B cell (primary cell): ENCODE measurements at regions not wholly inside any gene's neighbourhood (a gene's known extent, or its start where the extent isn't known, plus 50 kb on each side); places are given as distances from the start of the nearest gene placed in this dataset.

ENCODE experiments used
- ATAC-seq: fragments of 200-7000 bp; cut with Tn5 transposase; one replicate; pipeline ENCODE4 v1.10.0; 2021; ENCODE audit warnings: low read depth, mild to moderate bottlenecking, moderate number of reproducible peaks, moderate library complexity
- CTCF ChIA-PET: fragments of 350-600 bp; sonication (Branson Sonifier 250); formaldehyde crosslinking; loops from one replicate; lab custom pipeline; 2021; ENCODE audit warnings: antibody characterized with exemption, inconsistent platforms; lab: Charles Lee
- POLR2A ChIA-PET: fragments of 350-600 bp; sonication (Branson Sonifier 250); formaldehyde crosslinking; loops from one replicate; lab custom pipeline; 2021; ENCODE audit warnings: antibody characterized with exemption; lab: Charles Lee
- DNase-seq: peaks from one replicate; pipeline ENCODE4 v3.0.0; 2013
- H2AFZ ChIP-seq: 2 replicates; pipeline ENCODE4 v1.6.1; 2012; ENCODE audit warnings: mild to moderate bottlenecking, low read depth, low read length; ENCODE audit not compliant: insufficient read depth, poor library complexity, severe bottlenecking
- H3K27ac ChIP-seq, 2 donors: 1 replicate in 1 of 2; 2 replicates in 1 of 2; pipeline ENCODE4 v1.5.1; 2012 to 2013; ENCODE audit warnings: low read length in 2 of 2, mild to moderate bottlenecking in 2 of 2, moderate library complexity in 1 of 2
- H3K27me3 ChIP-seq, 4 experiments: fragments of 200-600 bp in 1 of 4; sonication (generic) in 1 of 4; replicated peaks in 1 of 4; 1 replicate in 2 of 4; 2 replicates in 2 of 4; pipeline versions ENCODE4 v1.6.1 to v1.7.0; 2013 to 2016; ENCODE audit warnings: low read length in 3 of 4, mild to moderate bottlenecking in 2 of 4, mixed read lengths in 1 of 4, moderate library complexity in 1 of 4; ENCODE audit not compliant: insufficient read depth in 4 of 4, control insufficient read depth in 3 of 4; ENCODE audit errors: control extremely low read depth in 1 of 4
- H3K36me3 ChIP-seq, 2 experiments: replicated peaks in 1 of 2; 1 replicate in 1 of 2; 2 replicates in 1 of 2; pipeline versions ENCODE4 v1.6.1 to v1.7.1; 2013; ENCODE audit warnings: low read length in 1 of 2; ENCODE audit not compliant: insufficient read depth in 2 of 2, control insufficient read depth in 1 of 2; ENCODE audit errors: control extremely low read depth in 1 of 2, extremely low read depth in 1 of 2
- H3K4me1 ChIP-seq, 2 donors: fragments of 200-600 bp in 1 of 2; sonication (generic) in 1 of 2; 1 replicate in 1 of 2; 2 replicates in 1 of 2; pipeline versions ENCODE4 v1.5.1 to v1.6.1; 2013 to 2017; ENCODE audit warnings: low read length in 2 of 2; ENCODE audit not compliant: control insufficient read depth in 2 of 2, insufficient read depth in 2 of 2
- H3K4me2 ChIP-seq: replicated peaks from 2 replicates; pipeline ENCODE3; 2012; ENCODE audit warnings: mild to moderate bottlenecking, low read depth, low read length; ENCODE audit not compliant: poor library complexity, severe bottlenecking
- H3K4me3 ChIP-seq, 5 experiments: fragments of 200-600 bp in 1 of 5; sonication (generic) in 1 of 5; 1 replicate in 3 of 5; 2 replicates in 2 of 5; pipeline versions ENCODE4 v1.5.1 to v1.7.0; 2011 to 2016; ENCODE audit warnings: low read length in 4 of 5, mild to moderate bottlenecking in 4 of 5, low read depth in 2 of 5, control low read depth in 1 of 5, moderate library complexity in 1 of 5; ENCODE audit not compliant: insufficient read depth in 1 of 5; ENCODE audit errors: control extremely low read depth in 1 of 5, extremely low read depth in 1 of 5
- H3K79me2 ChIP-seq: fragments of 200-600 bp; sonication (generic); one replicate; pipeline ENCODE4 v1.6.0; 2016; ENCODE audit warnings: low read length; ENCODE audit not compliant: control insufficient read depth, insufficient read depth
- H3K9ac ChIP-seq: fragments of 200-600 bp; sonication (generic); 2 replicates; pipeline ENCODE4 v1.6.1; 2017; ENCODE audit warnings: mild to moderate bottlenecking, low read length, moderate library complexity
- H3K9me3 ChIP-seq, 3 donors: one replicate each; pipeline versions ENCODE4 v1.6.1 to v1.7.1; 2013; ENCODE audit warnings: low read length in 2 of 3; ENCODE audit not compliant: control insufficient read depth in 2 of 3, insufficient read depth in 1 of 3; ENCODE audit errors: control extremely low read depth in 1 of 3
- H4K20me1 ChIP-seq: 2 replicates; pipeline ENCODE4 v1.6.0; 2012; ENCODE audit warnings: mild to moderate bottlenecking, low read length; ENCODE audit not compliant: insufficient read depth, control insufficient read depth, poor library complexity, severe bottlenecking
- H3K27ac Mint-ChIP-seq: one replicate; pipeline ENCODE4 v1.8.0; 2021; ENCODE audit warnings: mixed read lengths
- H3K27me3 Mint-ChIP-seq: one replicate; pipeline ENCODE4 v1.8.0; 2021; ENCODE audit warnings: mixed read lengths
- H3K4me1 Mint-ChIP-seq: one replicate; pipeline ENCODE4 v1.8.0; 2021; ENCODE audit warnings: mixed read lengths
- H3K4me3 Mint-ChIP-seq: one replicate; pipeline ENCODE4 v1.8.0; 2021; ENCODE audit warnings: mixed read lengths
- H3K9me3 Mint-ChIP-seq: one replicate; pipeline ENCODE4 v1.8.0; 2022; ENCODE audit warnings: mixed read lengths; ENCODE audit not compliant: insufficient read depth
- EZH2 ChIP-seq: IDR thresholded peaks from 2 replicates; pipeline ENCODE4 v1.6.1; 2012; ENCODE audit warnings: borderline replicate concordance, low read depth, mild to moderate bottlenecking, moderate library complexity, low read length; ENCODE audit not compliant: insufficient read depth, poor library complexity, severe bottlenecking
- WGBS: methylation state at CpG from one replicate; pipeline ENCODE4 v1.1.5; 2013; ENCODE audit warnings: missing lambda C conversion rate; ENCODE audit not compliant: insufficient coverage; 5-methylcytosine and 5-hydroxymethylcytosine counted together
- intact Hi-C: fragments of 100-400 bp; cut with micrococcal nuclease; formaldehyde crosslinking; loops from one replicate; pipeline ENCODE4 v1.10.0; 2022
- TF ChIP-seq, protein P1 (sequence below): fragments of 200-600 bp; IDR thresholded peaks from one replicate; pipeline ENCODE4 v1.8.0; 2022; ENCODE audit warnings: antibody characterized with exemption, mild to moderate bottlenecking

DNA sequence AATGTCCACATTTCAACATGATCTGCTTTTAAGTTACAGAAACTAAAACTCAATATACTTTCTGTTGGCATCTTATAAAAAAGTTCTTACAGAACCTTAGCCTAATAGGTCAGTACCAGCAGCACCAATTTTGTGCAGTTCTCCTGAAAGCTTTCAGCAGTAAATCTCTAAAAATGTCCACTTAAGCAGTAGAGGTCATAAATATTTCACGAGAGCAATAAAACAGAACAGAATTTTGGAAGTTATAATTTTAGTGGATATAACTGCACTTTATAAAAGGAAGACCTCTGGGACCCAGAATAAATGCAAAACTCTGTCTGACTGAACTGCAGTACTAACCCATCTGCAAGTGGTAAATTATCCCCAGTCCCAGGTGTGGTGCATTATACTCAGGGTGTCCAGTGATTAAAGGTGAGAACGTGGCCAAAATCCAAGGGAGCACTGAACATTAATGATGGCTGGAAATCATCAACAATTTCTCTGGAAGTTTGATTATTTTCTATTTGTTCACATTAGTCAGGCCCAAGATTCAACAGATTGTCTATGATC, 172.6 kb upstream of the RSPO3 start:
- Histone ChIP-seq H3K79me2 (no peaks in the 10 kb centered on the region), H3K4me2 (no peak overlapping the region), H3K4me3 (no peak overlapping the region), H3K4me1 (no peaks in the 10 kb centered on the region), H3K9me3 (no peaks in the 10 kb centered on the region), H4K20me1 (no peaks in the 10 kb centered on the region), H3K27me3 (no peaks in the 10 kb centered on the region), H3K27ac (no peak overlapping the region), H3K9ac (no peak overlapping the region), H2AFZ (no peak overlapping the region), H3K36me3 (no peaks in the 10 kb centered on the region)
- no peak for ATAC-seq
- POLR2A ChIA-PET = no interaction called here
- no CpG with 5 or more reads among the region's 2 CpGs for WGBS
- Mint-ChIP-seq H3K27ac (no peak overlapping the region), H3K27me3 (no peaks in the 10 kb centered on the region), H3K9me3 (no peaks in the 10 kb centered on the region), H3K4me3 (no peak overlapping the region), H3K4me1 (no peaks in the 10 kb centered on the region)
- TF ChIP-seq, protein P1, sequence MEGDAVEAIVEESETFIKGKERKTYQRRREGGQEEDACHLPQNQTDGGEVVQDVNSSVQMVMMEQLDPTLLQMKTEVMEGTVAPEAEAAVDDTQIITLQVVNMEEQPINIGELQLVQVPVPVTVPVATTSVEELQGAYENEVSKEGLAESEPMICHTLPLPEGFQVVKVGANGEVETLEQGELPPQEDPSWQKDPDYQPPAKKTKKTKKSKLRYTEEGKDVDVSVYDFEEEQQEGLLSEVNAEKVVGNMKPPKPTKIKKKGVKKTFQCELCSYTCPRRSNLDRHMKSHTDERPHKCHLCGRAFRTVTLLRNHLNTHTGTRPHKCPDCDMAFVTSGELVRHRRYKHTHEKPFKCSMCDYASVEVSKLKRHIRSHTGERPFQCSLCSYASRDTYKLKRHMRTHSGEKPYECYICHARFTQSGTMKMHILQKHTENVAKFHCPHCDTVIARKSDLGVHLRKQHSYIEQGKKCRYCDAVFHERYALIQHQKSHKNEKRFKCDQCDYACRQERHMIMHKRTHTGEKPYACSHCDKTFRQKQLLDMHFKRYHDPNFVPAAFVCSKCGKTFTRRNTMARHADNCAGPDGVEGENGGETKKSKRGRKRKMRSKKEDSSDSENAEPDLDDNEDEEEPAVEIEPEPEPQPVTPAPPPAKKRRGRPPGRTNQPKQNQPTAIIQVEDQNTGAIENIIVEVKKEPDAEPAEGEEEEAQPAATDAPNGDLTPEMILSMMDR = no peak
- TF ChIP-seq EZH2 = no peak
- no peak for DNase-seq
- CTCF ChIA-PET = no interaction called here
- intact Hi-C loops = no loop called here

DNA sequence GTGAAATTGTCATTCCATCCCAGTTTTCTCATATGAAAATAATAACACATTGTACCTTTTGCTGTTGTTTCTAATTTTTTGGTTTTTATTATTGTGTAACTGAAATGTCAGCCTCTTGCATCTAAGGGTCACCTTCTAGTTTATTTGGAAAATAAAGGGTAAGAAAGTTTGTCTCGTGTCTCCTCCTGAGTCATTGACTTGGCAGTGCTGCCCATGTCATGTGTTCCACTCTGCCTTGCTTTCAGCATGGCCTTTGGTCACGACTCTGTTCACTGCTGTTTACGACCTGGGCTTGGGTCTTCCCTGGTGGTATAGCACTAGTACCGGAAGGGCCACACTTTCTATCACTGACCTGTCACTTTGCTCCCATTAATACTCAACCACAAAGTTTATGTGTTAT, 171.4 kb upstream of the RSPO3 start:
- Histone ChIP-seq H3K4me1 (no peaks in the 10 kb centered on the region), H3K79me2 (no peaks in the 10 kb centered on the region), H3K4me2 (no peak overlapping the region), H4K20me1 (no peaks in the 10 kb centered on the region), H3K36me3 (no peaks in the 10 kb centered on the region), H2AFZ (no peak overlapping the region), H3K4me3 (no peak overlapping the region), H3K9me3 (no peaks in the 10 kb centered on the region), H3K9ac (no peak overlapping the region), H3K27ac (no peak overlapping the region), H3K27me3 (no peaks in the 10 kb centered on the region)
- Mint-ChIP-seq H3K9me3 (no peaks in the 10 kb centered on the region), H3K4me3 (no peak overlapping the region), H3K27me3 (no peaks in the 10 kb centered on the region), H3K4me1 (no peaks in the 10 kb centered on the region), H3K27ac (no peak overlapping the region)
- intact Hi-C loops = no loop called here
- DNase-seq = no peak
- WGBS = 100% methylated on average over 1 of the region's 4 CpGs
- ChIA-PET POLR2A (no interaction called here), CTCF (no interaction called here)
- no peak for ATAC-seq
- no peak for TF ChIP-seq EZH2
